ENCODE measurements at regions not wholly inside any gene's neighbourhood (a gene's known extent, or its start where the extent isn't known, plus 50 kb on each side); places are given as distances from the start of the nearest gene placed in this dataset.

DNA sequence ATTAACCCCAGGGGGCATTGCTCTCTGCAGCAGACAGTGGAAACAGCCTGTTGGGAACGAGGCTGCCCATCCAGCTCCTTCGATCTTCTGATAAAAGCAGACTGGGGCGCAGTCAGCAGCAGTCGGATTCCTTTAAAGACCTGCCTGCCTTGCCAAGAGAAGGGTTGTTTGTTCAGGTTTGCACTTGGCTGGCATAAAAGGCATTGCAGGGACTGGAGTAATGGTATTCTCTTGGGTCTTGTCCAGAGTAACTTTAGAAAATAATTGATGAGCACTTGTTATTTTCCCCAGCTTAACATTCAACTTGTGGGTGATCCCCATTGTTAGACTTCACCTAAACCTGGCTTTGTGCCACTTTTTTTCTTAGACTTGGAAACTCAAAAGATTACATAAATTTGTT, 67.3 kb upstream of the SLC10A2 start:
- Histone ChIP-seq H3K36me3 (ENCODE audit: insufficient read depth) (no peaks in the 10 kb centered on the region), H3K27ac (ENCODE audit: low read depth) (no peak overlapping the region), H3K27me3 (ENCODE audit: insufficient read depth) (no peaks in the 10 kb centered on the region), H3K79me2 (replicated peaks; ENCODE audit: insufficient read depth) (no peaks in the 10 kb centered on the region), H3K4me2 (no peak overlapping the region), H4K20me1 (replicated peaks; ENCODE audit: insufficient read depth) (no peaks in the 10 kb centered on the region), H3F3A (replicated peaks; ENCODE audit: low read depth) (no peaks in the 10 kb centered on the region), H3K4me3 (no peak overlapping the region), H3K9me2 (ENCODE audit: insufficient read depth) (no peaks in the 10 kb centered on the region), H3K4me1 (ENCODE audit: insufficient read depth) (no peaks in the 10 kb centered on the region), H2AFZ (peak overlapping the region; percentile 63; the same call in 1 of the 2 replicates)
- DNase-seq (ENCODE audit: low spot score) (no peak), ATAC-seq (no peak)
- TF ChIP-seq EZH2 (IDR thresholded peaks at IDR 0.05; ENCODE audit: low read depth, unreplicated experiment) (no peak), NANOG (IDR thresholded peaks at IDR 0.05; ENCODE audit: borderline replicate concordance) (no peak)
- TF ChIP-seq, protein P1, sequence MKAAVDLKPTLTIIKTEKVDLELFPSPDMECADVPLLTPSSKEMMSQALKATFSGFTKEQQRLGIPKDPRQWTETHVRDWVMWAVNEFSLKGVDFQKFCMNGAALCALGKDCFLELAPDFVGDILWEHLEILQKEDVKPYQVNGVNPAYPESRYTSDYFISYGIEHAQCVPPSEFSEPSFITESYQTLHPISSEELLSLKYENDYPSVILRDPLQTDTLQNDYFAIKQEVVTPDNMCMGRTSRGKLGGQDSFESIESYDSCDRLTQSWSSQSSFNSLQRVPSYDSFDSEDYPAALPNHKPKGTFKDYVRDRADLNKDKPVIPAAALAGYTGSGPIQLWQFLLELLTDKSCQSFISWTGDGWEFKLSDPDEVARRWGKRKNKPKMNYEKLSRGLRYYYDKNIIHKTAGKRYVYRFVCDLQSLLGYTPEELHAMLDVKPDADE (IDR thresholded peaks at IDR 0.05): no peak
- TF ChIP-seq, protein P2, sequence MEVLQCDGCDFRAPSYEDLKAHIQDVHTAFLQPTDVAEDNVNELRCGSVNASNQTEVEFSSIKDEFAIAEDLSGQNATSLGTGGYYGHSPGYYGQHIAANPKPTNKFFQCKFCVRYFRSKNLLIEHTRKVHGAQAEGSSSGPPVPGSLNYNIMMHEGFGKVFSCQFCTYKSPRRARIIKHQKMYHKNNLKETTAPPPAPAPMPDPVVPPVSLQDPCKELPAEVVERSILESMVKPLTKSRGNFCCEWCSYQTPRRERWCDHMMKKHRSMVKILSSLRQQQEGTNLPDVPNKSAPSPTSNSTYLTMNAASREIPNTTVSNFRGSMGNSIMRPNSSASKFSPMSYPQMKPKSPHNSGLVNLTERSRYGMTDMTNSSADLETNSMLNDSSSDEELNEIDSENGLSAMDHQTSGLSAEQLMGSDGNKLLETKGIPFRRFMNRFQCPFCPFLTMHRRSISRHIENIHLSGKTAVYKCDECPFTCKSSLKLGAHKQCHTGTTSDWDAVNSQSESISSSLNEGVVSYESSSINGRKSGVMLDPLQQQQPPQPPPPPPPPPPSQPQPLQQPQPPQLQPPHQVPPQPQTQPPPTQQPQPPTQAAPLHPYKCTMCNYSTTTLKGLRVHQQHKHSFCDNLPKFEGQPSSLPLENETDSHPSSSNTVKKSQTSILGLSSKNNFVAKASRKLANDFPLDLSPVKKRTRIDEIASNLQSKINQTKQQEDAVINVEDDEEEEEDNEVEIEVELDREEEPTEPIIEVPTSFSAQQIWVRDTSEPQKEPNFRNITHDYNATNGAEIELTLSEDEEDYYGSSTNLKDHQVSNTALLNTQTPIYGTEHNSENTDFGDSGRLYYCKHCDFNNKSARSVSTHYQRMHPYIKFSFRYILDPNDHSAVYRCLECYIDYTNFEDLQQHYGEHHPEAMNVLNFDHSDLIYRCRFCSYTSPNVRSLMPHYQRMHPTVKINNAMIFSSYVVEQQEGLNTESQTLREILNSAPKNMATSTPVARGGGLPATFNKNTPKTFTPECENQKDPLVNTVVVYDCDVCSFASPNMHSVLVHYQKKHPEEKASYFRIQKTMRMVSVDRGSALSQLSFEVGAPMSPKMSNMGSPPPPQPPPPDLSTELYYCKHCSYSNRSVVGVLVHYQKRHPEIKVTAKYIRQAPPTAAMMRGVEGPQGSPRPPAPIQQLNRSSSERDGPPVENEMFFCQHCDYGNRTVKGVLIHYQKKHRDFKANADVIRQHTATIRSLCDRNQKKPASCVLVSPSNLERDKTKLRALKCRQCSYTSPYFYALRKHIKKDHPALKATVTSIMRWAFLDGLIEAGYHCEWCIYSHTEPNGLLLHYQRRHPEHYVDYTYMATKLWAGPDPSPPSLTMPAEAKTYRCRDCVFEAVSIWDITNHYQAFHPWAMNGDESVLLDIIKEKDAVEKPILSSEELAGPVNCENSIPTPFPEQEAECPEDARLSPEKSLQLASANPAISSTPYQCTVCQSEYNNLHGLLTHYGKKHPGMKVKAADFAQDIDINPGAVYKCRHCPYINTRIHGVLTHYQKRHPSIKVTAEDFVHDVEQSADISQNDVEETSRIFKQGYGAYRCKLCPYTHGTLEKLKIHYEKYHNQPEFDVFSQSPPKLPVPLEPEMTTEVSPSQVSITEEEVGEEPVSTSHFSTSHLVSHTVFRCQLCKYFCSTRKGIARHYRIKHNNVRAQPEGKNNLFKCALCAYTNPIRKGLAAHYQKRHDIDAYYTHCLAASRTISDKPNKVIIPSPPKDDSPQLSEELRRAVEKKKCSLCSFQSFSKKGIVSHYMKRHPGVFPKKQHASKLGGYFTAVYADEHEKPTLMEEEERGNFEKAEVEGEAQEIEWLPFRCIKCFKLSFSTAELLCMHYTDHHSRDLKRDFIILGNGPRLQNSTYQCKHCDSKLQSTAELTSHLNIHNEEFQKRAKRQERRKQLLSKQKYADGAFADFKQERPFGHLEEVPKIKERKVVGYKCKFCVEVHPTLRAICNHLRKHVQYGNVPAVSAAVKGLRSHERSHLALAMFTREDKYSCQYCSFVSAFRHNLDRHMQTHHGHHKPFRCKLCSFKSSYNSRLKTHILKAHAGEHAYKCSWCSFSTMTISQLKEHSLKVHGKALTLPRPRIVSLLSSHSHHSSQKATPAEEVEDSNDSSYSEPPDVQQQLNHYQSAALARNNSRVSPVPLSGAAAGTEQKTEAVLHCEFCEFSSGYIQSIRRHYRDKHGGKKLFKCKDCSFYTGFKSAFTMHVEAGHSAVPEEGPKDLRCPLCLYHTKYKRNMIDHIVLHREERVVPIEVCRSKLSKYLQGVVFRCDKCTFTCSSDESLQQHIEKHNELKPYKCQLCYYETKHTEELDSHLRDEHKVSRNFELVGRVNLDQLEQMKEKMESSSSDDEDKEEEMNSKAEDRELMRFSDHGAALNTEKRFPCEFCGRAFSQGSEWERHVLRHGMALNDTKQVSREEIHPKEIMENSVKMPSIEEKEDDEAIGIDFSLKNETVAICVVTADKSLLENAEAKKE (CRISPR knock-in tag; IDR thresholded peaks at IDR 0.05): no peak
- Mint-ChIP-seq H3K4me1 (no peaks in the 10 kb centered on the region; the same call in 2 of the 3 replicates), H3K27ac (no peak overlapping the region), H3K4me3 (no peak overlapping the region), H3K27me3 (ENCODE audit: insufficient read depth, low read depth, poor library complexity) (peaks cover 8% of the 10 kb centered on the region), H3K36me3 (ENCODE audit: low read depth) (no peaks in the 10 kb centered on the region), H3K9me3 (0 out of 3 replicates have a peak, but pooled peaks cover 5% of the 10 kb centered on the region)

DNA sequence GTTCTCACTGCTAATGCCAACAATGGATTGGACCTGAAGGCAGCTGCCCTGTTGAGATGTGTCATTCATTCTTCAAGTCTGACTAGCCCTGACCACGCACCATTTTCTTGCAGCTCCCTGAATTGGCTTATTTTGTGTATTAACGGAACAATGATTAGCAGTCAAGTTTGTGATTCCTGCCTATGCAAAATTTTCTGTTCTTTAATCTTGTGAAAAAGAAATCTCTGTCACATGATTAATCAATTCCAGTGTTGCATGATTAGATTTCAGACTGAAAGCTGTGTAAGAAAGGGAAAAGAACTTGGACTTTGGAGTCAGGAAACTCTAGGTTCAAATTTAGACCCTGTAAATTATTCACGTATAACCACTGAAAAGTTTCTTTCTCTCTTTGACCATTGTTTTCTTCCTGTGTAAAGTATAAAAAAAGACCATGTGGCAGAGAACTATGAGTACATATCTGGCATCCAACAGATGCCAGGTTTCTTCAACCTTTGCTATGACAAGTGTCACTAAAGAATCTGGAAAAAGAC, 64.5 kb upstream of the SLC10A2 start:
- H3K4me3 Mint-ChIP-seq: no peak overlapping the region
- Histone ChIP-seq H3K4me3 (no peak overlapping the region), H3F3A (replicated peaks; ENCODE audit: low read depth) (no peaks in the 10 kb centered on the region), H3K27me3 (ENCODE audit: insufficient read depth) (no peaks in the 10 kb centered on the region), H3K4me2 (no peak overlapping the region), H3K79me2 (replicated peaks; ENCODE audit: insufficient read depth) (no peaks in the 10 kb centered on the region), H3K9me2 (ENCODE audit: insufficient read depth) (no peaks in the 10 kb centered on the region), H2AFZ (peak overlapping the region; percentile 45; the same call in 1 of the 2 replicates), H4K20me1 (replicated peaks; ENCODE audit: insufficient read depth) (no peaks in the 10 kb centered on the region), H3K4me1 (ENCODE audit: insufficient read depth) (no peaks in the 10 kb centered on the region), H3K27ac (ENCODE audit: low read depth) (no peak overlapping the region), H3K36me3 (ENCODE audit: insufficient read depth) (no peaks in the 10 kb centered on the region)
- H3K27me3 Mint-ChIP-seq (ENCODE audit: insufficient read depth, low read depth, poor library complexity): peaks cover 6% of the 10 kb centered on the region
- H3K9me3 Mint-ChIP-seq: 0 out of 3 replicates have a peak, but pooled peaks cover 5% of the 10 kb centered on the region
- no peaks in the 10 kb centered on the region; the same call in 2 of the 3 replicates for H3K4me1 Mint-ChIP-seq
- no peak for ATAC-seq
- no peak for DNase-seq (ENCODE audit: low spot score)
- no peaks in the 10 kb centered on the region for H3K36me3 Mint-ChIP-seq (ENCODE audit: low read depth)
- no peak overlapping the region for H3K27ac Mint-ChIP-seq
- TF ChIP-seq, protein P3, sequence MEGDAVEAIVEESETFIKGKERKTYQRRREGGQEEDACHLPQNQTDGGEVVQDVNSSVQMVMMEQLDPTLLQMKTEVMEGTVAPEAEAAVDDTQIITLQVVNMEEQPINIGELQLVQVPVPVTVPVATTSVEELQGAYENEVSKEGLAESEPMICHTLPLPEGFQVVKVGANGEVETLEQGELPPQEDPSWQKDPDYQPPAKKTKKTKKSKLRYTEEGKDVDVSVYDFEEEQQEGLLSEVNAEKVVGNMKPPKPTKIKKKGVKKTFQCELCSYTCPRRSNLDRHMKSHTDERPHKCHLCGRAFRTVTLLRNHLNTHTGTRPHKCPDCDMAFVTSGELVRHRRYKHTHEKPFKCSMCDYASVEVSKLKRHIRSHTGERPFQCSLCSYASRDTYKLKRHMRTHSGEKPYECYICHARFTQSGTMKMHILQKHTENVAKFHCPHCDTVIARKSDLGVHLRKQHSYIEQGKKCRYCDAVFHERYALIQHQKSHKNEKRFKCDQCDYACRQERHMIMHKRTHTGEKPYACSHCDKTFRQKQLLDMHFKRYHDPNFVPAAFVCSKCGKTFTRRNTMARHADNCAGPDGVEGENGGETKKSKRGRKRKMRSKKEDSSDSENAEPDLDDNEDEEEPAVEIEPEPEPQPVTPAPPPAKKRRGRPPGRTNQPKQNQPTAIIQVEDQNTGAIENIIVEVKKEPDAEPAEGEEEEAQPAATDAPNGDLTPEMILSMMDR (conservative IDR thresholded peaks at IDR 0.05; ENCODE audit: low read depth in 2 of 2): no peak
- TF ChIP-seq, protein P1 (IDR thresholded peaks at IDR 0.05): no peak
- TF ChIP-seq STAT1 (IDR thresholded peaks at IDR 0.05; ENCODE audit: unreplicated experiment) (no peak), CREB1 (CRISPR knock-in tag; IDR thresholded peaks at IDR 0.05; ENCODE audit: low read depth) (no peak), ZNF331 (CRISPR knock-in tag; IDR thresholded peaks at IDR 0.05; ENCODE audit: low read depth) (no peak), NANOG (IDR thresholded peaks at IDR 0.05; ENCODE audit: borderline replicate concordance) (no peak), EZH2phosphoT487 (IDR thresholded peaks at IDR 0.05; ENCODE audit: unreplicated experiment) (no peak), POLR2AphosphoS5 (IDR thresholded peaks at IDR 0.05; ENCODE audit: low read depth) (no peak)

All from GM23338 (cell line).